HG03196 (cell line): ENCODE measurements at regions not wholly inside any gene's neighbourhood (a gene's known extent, or its start where the extent isn't known, plus 50 kb on each side); places are given as distances from the start of the nearest gene placed in this dataset.

Experiments used
- ATAC-seq: cut with Tn5 transposase; IDR thresholded peaks from one replicate; pipeline ENCODE4 v1.9.1; 2021; ENCODE audit not compliant: unreplicated experiment

DNA sequence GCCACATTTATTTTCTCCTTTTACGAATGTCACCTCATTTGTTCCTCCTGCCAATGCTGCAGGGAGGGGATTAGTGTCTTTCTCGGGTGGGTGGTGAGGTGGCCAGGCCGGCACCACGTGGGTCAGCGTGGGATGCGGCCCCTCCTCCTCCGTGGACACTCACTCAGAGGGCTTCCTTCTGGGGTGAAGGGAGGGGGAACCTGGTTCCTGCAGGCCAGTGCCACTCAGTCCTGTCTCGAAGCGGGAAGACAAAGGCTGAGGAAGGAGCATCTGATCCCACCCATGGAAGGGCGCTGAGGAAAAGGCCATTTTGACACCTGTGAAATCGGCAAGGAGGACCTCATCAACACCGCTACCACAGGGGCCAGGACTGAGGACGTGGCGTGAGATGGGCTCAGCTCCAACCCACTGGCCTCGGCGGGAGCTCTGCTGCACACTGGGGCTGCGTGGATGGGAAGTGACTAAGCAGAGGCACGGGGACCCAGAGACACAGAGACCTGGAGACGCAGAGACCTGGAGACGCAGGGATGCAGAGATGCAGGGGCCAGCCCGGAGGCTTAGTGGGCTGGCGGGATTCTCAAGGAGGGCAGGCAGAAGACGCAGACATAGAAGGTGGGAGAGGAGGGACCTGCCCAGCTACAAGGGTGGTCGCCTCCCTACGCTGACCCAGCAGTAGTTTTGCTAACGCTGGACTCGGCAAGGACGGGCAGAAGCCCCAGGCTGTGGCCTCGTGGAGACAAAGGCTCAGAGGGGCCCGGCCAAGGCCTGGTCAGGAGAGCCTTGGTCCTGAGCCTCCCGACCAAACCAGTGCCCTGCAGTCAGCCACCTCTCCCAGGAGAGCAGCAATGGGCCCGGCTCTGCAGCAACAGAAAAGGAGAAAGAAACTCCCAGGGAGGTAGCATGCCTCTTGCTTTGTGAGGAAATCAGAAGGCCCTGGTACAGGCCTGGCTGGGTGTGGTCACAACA lies 1071.2 kb downstream of the BRD1 start:
- no peak for ATAC-seq

DNA sequence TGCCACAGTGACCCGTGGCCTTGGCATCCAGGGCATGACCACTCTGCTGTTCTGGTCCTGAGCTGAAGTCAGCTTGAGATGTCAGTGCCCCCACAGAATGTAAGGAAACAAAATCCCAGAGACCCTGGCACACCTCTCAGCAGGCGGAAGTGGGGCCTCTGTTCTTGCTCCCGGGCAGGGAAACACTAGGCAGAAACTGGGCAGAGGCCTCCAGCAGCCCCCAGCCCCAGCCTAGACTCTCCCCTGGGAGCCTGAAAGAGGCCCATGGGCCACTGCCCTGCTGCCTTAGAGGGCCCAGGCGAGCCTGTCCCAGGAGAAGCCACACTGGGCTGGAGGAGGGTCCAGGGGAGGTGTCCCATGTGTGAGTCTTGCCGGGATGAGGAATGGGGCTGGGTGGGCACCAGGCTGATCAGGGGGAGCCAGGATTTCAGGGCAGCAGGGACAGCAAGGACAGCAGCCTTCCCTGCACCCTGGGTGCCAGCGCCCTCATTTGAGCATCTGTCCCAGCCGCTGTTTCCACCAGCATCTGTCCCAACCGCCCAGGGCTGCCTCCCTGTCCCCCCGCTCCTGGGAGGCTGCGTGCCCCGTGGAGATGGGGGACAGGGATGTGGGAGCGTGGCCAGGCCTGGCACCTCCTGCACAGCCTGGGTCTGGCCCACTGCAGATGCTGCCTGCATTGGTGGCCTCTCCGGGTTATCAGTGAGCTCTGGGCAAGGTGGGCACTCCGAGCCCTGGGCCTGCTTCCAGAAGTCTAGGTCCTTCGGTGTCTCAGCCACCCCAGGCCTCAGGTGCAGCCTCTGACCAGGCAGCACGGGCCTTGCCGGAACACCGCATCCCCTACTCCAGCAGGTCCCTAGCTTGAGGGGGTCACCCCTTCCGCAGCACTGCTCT lies 1072.4 kb downstream of the BRD1 start:
- no peak for ATAC-seq

DNA sequence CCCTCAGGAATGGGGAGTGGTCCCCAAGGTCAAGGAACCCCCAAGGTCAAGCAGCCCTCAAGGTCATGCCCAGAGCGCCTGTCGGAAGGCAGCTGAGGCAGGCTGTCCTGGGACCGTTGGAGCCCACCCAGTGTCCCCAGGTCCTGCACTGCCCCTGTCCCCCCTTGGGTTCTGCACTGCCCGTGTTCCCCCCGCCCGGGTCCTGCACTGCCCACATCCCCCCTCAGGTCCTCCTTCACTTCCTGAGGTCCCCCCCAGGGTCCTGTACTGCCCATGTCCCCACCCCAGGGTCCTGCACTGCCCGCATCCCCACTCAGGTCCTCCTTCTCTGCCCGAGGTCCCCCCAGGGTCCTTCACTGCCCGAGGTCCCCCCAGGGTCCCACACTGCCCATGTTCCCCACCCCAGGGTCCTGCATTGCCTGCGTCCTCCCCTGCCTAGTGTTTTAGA lies 1073.0 kb downstream of the BRD1 start:
- no peak for ATAC-seq

DNA sequence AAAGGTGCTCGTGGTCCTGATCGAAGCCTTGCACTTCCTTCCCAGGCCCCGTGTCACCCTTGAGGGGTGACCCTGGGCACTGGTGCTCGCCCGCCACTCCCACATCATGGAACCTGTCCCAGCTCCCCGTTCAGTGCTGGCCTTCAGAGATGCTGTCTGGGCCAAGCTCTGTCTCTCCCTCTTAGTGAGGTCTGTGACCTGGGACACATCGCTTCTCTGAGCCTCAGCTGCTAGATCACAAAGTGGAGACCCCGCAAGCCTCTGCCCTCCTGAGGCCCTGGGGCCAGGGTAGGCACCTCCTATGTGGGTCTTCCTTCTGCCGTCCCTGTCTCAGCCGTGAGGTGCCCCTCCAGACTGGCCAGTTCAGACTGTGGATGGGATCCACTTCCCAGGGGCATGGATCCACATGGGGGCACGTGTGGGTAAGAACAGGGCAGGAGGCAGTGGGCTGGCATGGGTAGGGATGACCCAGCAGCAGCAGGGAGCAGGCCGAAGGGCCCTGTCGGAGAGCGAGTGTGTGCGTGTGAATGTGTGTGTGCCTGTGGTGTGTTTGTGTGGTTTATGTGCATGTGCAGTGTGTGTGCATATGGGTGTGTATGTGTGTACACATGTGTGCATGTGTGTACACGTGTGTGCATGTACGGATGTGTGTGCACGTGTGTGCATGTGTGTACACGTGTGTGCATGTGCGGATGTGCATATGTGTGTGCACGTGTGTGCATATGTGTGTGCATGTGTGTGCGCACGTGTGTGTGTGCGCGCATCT lies 1073.7 kb downstream of the BRD1 start:
- ATAC-seq = no peak

DNA sequence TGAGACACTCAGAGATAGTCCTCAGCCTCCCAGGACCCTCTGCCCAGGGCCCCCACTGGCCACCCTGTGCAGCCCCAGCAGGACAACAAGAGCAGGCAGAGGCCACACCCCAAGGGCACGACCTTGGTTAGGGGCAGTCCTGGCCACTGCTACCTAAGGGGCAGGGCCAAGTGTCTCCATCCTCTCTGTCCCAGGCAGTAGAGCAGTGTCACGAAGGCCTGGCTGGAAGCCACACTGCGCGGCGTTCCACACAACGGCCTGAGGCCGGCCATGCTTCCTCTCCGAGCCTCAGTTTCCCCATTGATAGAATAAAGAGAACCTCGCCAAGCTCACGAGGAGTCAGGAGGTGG lies 1074.3 kb downstream of the BRD1 start:
- no peak for ATAC-seq

DNA sequence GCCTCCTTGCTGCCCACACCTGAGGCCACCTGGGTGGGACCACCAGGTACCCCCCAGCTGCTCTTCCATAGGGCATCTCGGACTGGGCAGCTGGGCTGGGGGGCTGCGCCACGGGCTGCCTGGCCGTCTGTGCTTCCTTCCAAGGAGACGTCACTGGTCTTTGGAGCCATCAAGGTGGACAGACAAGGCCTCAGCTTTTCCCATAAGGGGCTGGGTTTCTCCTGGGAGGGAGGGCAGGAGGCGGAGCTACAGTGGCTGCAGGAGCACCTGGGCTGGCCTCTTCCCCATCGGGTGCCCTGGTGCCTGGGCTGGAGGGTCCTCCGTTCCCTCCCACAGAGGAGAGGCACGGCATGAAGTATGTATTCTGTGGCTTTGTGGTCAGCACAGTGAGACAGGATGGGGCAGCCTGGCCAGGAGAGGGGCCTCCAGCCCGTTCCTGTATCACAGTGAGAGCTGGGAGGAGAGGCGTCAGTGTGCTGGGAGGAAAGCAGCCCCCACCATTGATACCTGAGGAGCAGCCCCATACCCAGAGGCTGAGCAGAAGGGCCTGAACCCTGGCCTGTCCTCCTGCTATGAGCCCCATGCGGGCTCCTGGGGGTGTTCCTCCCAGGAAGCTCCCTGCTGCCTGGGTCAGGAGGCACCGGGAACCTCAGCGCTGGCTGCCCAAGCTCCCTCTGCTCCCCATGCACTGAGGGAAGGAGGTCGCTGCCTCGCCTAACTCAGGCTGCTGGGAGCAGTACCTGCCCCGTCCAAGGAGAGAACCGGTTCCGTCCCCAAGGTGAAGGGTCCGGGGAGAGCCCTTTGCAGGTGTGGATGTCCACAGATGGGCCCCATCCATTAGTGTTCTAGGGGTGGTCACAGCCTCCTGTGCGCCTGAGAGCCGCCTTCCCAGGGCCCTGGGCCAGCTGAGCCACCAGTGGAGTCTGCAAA lies 1075.0 kb downstream of the BRD1 start:
- ATAC-seq = no peak

DNA sequence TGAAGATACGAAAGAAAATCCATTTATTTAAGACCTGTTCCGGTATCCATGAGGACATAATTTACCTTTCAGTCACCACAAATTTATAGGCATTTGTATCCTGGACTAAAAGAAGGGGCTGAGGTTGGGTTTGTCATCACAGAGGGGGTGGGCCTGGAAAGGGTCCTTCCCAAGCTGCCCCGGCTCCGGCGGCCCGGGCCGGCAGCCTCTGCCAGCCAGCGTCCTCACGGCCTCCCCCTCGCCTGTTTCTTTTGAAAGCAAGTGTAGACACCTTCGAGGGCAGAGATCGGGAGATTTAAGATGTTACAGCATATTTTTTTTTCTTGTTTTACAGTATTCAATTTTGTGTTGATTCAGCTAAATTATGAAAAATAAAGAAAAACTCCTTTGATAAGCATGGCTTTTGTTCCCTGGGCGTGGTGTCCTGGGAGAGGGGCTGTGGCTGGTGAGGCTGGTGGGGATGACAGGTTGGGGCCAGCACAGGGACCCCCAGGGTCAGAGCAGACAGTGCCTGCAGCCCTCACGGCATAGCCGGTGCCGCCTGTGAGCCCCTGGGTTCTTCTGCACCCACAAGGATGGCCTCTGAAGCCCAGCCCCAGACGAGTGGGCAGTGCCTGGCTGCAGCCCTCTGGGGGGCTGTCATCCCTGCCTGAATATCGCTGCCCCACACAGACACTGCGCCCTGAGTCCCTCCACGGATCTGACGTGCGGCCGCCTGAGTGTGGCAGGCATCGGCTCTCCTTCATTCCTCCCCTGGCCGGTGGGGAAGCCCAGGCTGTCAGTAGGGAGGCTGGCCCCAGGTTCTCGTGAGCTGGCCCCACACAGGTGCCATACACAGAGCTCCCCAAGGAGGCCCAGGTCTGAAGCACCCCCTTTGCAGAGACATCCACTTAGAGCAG lies 1075.9 kb downstream of the BRD1 start:
- ATAC-seq = no peak

DNA sequence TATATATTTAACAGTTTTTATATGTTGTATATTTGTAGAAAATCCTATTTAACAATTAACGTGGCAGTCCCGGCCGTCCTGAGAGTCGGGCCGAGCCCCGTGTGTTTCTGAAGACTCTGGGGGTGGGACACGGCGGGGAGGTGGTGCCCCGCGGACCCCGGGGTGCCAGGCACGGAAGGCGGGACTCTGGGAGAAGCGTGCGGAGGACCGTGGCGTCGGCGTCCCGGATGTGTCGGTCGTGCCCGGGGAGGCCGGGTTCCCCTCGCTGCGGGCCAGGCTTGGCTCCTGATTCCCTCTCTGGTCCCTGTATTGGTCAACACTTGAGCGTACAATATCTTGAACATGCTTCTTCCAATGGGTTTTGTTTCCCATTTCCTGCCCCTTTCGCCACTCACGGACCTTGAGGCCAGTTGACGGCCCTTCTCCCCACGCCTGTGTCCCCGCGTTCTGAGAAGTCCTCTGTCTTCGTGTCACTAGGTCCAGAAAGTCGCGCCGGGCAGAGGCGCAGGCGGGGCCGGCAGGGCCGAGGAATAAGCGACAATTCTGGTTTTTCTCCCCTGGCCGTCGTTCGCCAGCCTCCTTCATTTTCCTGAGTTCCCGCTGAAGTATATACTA lies 1076.7 kb downstream of the BRD1 start:
- no peak for ATAC-seq

DNA sequence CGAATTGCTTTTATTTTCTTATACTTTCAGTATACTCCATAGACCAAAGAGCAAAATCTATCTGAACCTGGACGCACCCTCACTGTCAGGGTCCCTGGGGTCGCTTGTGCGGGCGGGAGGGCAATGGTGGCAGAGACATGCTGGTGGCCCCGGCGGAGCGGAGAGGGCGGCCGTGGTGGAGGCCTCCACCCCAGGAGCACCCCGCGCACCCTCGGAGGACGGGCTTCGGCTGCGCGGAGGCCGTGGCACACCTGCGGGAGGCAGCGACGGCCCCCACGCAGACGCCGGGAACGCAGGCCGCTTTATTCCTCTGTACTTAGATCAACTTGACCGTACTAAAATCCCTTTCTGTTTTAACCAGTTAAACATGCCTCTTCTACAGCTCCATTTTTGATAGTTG lies 1077.4 kb downstream of the BRD1 start:
- no peak for ATAC-seq

DNA sequence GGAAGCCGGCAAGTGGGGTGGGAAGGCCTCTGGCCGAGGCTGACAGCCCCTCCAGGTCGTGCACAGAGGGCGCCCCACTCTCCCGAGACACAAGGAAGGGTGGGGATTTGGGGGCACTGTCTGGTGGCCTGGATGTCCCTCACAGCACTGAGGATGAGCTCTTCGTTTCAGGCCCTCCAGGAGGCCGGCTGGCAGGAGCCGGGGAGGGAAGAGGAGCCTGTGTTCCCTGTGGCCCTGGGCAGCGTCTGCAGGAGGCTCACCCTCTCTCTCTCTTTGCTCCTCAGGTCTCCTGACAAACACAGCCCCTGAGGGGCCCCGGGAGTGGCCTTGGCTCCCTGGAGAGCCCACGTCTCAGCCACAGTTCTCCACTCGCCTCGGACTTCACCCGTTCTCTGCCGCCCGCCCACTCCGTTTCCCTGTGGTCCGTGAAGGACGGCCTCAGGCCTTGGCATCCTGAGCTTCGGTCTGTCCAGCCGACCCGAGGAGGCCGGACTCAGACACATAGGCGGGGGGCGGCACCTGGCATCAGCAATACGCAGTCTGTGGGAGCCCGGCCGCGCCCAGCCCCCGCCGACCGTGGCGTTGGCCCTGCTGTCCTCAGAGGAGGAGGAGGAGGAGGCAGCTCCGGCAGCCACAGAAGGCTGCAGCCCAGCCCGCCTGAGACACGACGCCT lies 1078.0 kb downstream of the BRD1 start:
- no peak for ATAC-seq

DNA sequence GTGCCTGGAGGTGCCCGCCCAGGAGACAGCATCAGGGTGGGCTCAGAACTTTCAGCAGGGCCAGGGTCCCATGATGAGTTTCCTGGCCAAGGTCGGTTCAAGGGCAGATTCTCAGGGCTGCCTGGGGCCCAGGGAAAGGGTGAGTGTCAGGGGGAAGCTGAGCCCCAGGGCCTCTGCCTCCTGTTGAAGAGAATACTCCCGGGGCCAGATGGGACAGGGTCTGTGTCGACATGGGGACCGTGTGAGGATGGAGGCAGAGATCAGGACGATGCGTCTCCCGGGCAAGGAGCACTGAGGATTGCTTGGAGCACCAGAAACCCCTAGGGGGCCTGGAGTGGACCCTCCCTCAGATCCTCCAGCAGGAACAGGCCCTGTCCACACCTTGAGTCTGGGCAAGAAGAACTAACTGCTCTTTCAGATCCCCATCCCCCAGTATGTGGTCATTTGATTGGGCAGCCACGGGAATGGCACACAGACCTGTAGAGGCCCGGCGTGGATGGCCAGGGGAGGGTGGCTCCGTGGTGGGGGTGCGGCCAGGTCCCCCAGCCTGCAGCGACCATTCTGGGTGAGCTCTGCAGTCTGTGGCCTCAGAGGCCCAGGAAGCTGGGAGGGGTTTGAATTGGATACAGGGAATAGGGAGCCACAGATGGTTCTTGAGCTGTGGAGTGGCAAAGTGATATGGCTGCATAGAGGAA lies 1078.7 kb downstream of the BRD1 start:
- ATAC-seq = no peak

DNA sequence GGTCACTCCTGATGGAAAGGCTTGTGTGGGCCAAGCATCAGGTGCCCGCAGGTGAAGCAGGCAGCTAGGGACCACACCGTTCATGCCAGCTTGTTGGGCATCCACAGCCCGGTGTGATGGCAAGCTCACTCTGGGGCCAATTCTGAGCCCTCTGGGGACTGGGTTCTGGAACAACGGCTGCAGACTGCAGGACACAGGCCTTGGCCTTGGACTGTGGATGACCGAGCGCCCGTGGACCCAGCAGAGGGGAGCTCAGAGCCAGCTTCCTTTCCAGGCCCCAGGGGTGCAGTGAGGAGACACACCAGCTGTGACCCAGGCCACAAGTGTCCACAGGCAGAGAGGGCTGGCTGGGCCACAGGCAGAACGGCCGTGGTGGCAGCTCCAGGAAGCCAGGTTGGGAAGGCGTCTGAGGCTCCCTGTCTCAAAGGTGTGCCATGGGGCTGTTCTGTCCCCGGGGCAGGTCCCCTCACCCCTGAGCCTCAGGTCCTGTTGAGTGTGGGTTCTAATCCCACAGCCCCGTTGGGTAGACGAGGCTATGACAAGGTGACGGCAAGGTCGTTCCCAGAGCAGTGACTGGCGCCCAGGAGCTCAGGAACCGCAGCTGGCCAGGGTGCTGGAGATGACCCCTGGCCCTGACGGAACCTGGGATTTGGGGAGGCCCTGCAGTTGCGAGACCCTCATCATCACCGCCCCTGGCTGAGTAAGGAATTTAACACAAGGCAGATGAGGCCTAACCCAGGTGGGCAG lies 1079.4 kb downstream of the BRD1 start:
- no peak for ATAC-seq

DNA sequence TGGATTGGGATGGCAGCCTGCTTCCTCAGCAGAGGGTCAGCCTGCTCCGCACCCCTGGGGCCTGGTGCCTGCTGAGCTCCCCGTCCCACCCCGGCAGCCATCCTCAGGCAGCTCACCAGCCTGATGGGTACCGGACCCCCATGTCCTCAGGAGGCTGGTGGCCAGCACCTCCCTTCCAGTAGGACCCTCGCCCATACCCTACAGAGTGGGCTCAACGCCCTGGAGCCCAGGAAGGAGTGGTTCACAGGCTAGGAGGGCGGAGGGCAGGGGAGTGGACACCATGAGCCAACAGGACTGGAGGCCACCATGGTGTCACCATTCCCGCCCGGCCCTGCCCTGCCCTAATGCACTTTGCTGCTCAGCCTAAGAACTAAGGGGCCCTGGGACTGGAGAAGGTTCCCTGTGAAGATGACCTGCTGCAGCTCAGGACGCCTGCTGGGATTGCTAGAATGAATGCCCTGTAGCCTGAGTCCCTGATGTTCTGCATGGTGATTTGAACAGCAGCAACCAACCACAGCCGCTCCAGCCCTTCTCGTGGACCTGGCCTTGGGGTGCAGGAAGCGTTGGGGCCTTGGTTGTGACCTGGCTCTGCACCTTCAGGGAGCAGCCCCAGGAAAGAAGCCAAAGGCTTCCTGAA lies 1080.8 kb downstream of the BRD1 start:
- no peak for ATAC-seq

DNA sequence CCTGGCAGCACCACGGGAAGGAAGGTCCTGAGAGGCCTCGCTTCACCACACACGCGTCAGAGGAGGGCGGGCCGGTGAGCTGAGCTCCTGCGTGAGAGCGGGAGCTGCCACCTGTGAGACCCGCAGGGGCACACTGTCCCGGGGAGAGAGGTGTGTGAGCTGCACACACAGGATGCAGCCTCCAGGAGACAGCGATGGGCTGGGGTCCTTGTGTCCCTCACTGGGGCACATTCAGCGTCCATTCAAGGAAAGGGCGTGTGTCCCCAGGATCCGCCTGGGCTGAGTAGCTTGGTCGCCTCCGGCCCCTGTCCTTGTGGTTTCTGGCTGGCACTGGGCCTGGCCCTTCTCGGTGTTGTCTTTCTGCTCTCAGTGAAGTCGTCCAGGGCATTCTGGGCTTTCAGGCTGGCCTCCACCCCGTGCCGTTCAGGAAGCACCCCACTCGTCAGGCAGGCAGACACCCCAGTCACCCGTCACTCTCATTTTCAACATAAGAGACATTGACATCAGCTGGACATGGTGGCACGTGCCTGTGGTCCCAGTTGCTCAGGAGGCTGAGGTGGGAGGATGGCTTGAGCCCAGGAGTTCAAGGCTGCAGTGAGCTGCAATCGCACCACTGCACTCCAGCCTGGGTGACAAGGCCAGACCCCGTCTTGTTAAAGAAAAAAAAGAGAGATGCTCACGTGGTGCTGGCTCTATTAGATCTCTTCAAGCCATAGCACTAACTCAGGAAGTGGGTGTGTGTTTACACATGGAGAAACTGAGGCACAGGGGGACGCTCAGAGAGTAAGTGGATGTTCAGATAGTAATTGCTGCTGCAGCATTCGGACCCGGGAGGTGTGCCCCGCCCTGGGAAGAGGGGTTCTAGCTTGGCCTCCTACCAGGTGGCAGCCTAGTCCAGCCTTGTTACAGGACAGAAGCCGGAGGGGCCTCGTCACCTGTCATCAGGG lies 1081.6 kb downstream of the BRD1 start:
- no peak for ATAC-seq
